GM12878 (cell line): ENCODE measurements at regions not wholly inside any gene's neighbourhood (a gene's known extent, or its start where the extent isn't known, plus 50 kb on each side); places are given as distances from the start of the nearest gene placed in this dataset.

Source experiments
- ATAC-seq: fragments of 200-7000 bp; cut with Tn5 transposase; 3 replicates; pipeline ENCODE4 v1.9.1; 2020; ENCODE audit warnings: mild to moderate bottlenecking, moderate library complexity
- BruUV-seq: library from RNA; stranded (reverse); fragments of 400-500 nt; replicated peaks from 2 replicates; lab custom pipeline; 2021; lab: Mats Ljungman, UMichigan
- CTCF ChIA-PET: fragments of 300-600 bp; sonication (Branson Sonifier 250); formaldehyde crosslinking; extraction: SDS; loops from one replicate; lab custom pipeline; 2021; ENCODE audit warnings: inconsistent platforms; lab: Yijun Ruan, JAX
- POLR2A ChIA-PET: fragments of 350-600 bp; formaldehyde crosslinking; extraction: SDS; loops from one replicate; lab custom pipeline; 2021; ENCODE audit warnings: inconsistent platforms; lab: Charles Lee
- RAD21 ChIA-PET: fragments of 300-600 bp; sonication (Branson Sonifier 250); formaldehyde crosslinking; loops from one replicate; lab custom pipeline; 2023; ENCODE audit warnings: antibody characterized with exemption; ENCODE audit not compliant: unreplicated experiment; lab: Charles Lee
- SMC1A ChIA-PET: fragments of 300-600 bp; sonication (Branson Sonifier 250); formaldehyde crosslinking; loops from one replicate; lab custom pipeline; 2023; ENCODE audit not compliant: unreplicated experiment, uncharacterized antibody; lab: Charles Lee
- DNase-seq: peaks from one replicate; pipeline ENCODE4 v3.0.0-alpha.2; 2011; ENCODE audit warnings: low read depth, low spot score
- FAIRE-seq: peaks from 3 replicates; lab custom pipeline; 2011; peaks lifted over from hg19 to GRCh38; lab: Jason Lieb, UNC
- H2AFZ ChIP-seq: 2 replicates; pipeline ENCODE4 v1.6.0; 2011; ENCODE audit warnings: low read depth, low read length, control low read depth; ENCODE audit not compliant: control insufficient read depth
- H3K27ac ChIP-seq: 2 replicates; pipeline ENCODE4 v1.5.1; 2011; ENCODE audit warnings: control low read depth; ENCODE audit not compliant: control insufficient read depth, insufficient read depth
- H3K27me3 ChIP-seq, 2 experiments: replicated peaks in 1 of 2; 2 replicates each; pipeline versions ENCODE4 v1.6.0 to v1.6.1; 2011; ENCODE audit warnings: low read length in 1 of 2; ENCODE audit not compliant: control insufficient read depth in 2 of 2, insufficient read depth in 2 of 2
- H3K36me3 ChIP-seq, 2 experiments: 2 replicates each; pipeline ENCODE4 v1.5.1; 2011; ENCODE audit warnings: low read length in 1 of 2; ENCODE audit not compliant: control insufficient read depth in 2 of 2, insufficient read depth in 2 of 2
- H3K4me1 ChIP-seq: 2 replicates; pipeline ENCODE4 v1.6.1; 2011; ENCODE audit warnings: mild to moderate bottlenecking, low read length, moderate library complexity, mixed read lengths; ENCODE audit not compliant: control insufficient read depth, insufficient read depth
- H3K4me2 ChIP-seq: 2 replicates; pipeline ENCODE4 v1.6.0; 2011; ENCODE audit warnings: control low read depth; ENCODE audit not compliant: control insufficient read depth, insufficient read depth
- H3K4me3 ChIP-seq: fragments of 200-600 bp; sonication (generic); 2 replicates; pipeline ENCODE4 v1.5.1; 2016
- H3K79me2 ChIP-seq: 2 replicates; pipeline ENCODE4 v1.6.0; 2011; ENCODE audit warnings: low read length; ENCODE audit not compliant: control insufficient read depth, insufficient read depth
- H3K9ac ChIP-seq: 2 replicates; pipeline ENCODE4 v1.8.0; 2011; ENCODE audit warnings: low read length, control low read depth, mixed read lengths; ENCODE audit not compliant: control insufficient read depth, insufficient read depth
- H3K9me3 ChIP-seq: replicated peaks from 3 replicates; pipeline ENCODE4 v1.5.1; 2011; ENCODE audit warnings: mild to moderate bottlenecking, low read length; ENCODE audit not compliant: control insufficient read depth, insufficient read depth
- H4K20me1 ChIP-seq: 2 replicates; pipeline ENCODE4 v1.6.0; 2011; ENCODE audit not compliant: control insufficient read depth, insufficient read depth
- ATF7 ChIP-seq: fragments of 450-650 bp; IDR thresholded peaks from 2 replicates; pipeline ENCODE4 v1.6.1; 2016; ENCODE audit warnings: low read depth, mild to moderate bottlenecking
- BACH1 ChIP-seq: fragments of 450-650 bp; IDR thresholded peaks from 2 replicates; pipeline ENCODE4 v1.6.1; 2017; ENCODE audit warnings: mild to moderate bottlenecking, borderline replicate concordance
- BRCA1 ChIP-seq: IDR thresholded peaks from 2 replicates; pipeline ENCODE4 v1.6.1; 2011; ENCODE audit warnings: low read depth, low read length, improper control_type of control experiment
- ESRRA ChIP-seq: IDR thresholded peaks from 2 replicates; pipeline ENCODE4 v1.6.1; 2012; ENCODE audit warnings: mild to moderate bottlenecking, low read length, improper control_type of control experiment
- FOXM1 ChIP-seq: IDR thresholded peaks from 2 replicates; pipeline ENCODE4 v1.6.1; 2012; ENCODE audit warnings: low read depth, mild to moderate bottlenecking, inconsistent platforms, low read length, moderate library complexity
- HDAC2 ChIP-seq: fragments of 200-600 bp; sonication (generic); IDR thresholded peaks from 2 replicates; pipeline ENCODE4 v1.6.1; 2017
- JUND ChIP-seq: IDR thresholded peaks from 2 replicates; pipeline ENCODE4 v1.6.1; 2012; ENCODE audit warnings: low read depth, mild to moderate bottlenecking, low read length, improper control_type of control experiment, moderate library complexity
- MLLT1 ChIP-seq: fragments of 450-650 bp; IDR thresholded peaks from 2 replicates; pipeline ENCODE4 v1.6.1; 2016; ENCODE audit warnings: mild to moderate bottlenecking
- NFIC ChIP-seq: IDR thresholded peaks from 2 replicates; pipeline ENCODE4 v1.6.1; 2012; ENCODE audit warnings: low read depth, mild to moderate bottlenecking, inconsistent platforms, low read length, moderate library complexity
- NFYA ChIP-seq: IDR thresholded peaks from 2 replicates; pipeline ENCODE4 v1.6.1; 2011; ENCODE audit warnings: low read depth, mild to moderate bottlenecking, low read length, improper control_type of control experiment, borderline replicate concordance
- NR2C1 ChIP-seq: fragments of 450-650 bp; IDR thresholded peaks from 2 replicates; pipeline ENCODE4 v1.6.1; 2017; ENCODE audit warnings: antibody characterized with exemption, mild to moderate bottlenecking, moderate library complexity
- RAD21 ChIP-seq: IDR thresholded peaks from 2 replicates; pipeline ENCODE4 v1.6.1; 2011; ENCODE audit warnings: mild to moderate bottlenecking, low read depth, low read length, moderate library complexity; ENCODE audit not compliant: insufficient read depth
- RUNX3 ChIP-seq: IDR thresholded peaks from 2 replicates; pipeline ENCODE4 v1.6.1; 2012; ENCODE audit warnings: low read length, inconsistent platforms
- SPI1 ChIP-seq: IDR thresholded peaks from 2 replicates; pipeline ENCODE4 v1.6.1; 2011; ENCODE audit warnings: low read depth, mild to moderate bottlenecking, low read length, moderate library complexity, borderline replicate concordance; ENCODE audit not compliant: insufficient read depth
- STAT1 ChIP-seq: fragments of 450-650 bp; conservative IDR thresholded peaks from 2 replicates; pipeline ENCODE4 v1.6.1; 2014; ENCODE audit warnings: antibody characterized with exemption, mild to moderate bottlenecking
- TARDBP ChIP-seq: IDR thresholded peaks from 2 replicates; pipeline ENCODE4 v1.6.1; 2016; ENCODE audit warnings: borderline replicate concordance
- TCF7 ChIP-seq: IDR thresholded peaks from 2 replicates; pipeline ENCODE4 v1.6.1; 2014; ENCODE audit warnings: antibody characterized with exemption, borderline replicate concordance
- USF1 ChIP-seq: IDR thresholded peaks from 2 replicates; pipeline ENCODE4 v1.6.1; 2011; ENCODE audit warnings: borderline replicate concordance, low read depth, mild to moderate bottlenecking, moderate library complexity, mixed read lengths, low read length; ENCODE audit not compliant: insufficient read depth; ENCODE audit errors: extremely low read length
- ZNF384 ChIP-seq: IDR thresholded peaks from 2 replicates; pipeline ENCODE4 v1.6.1; 2012; ENCODE audit warnings: low read depth, mild to moderate bottlenecking, low read length, improper control_type of control experiment, borderline replicate concordance
- WGBS: methylation state at CpG from one replicate; pipeline ENCODE4 v1.1.6; 2016; ENCODE audit warnings: low lambda C conversion rate; ENCODE audit not compliant: insufficient replicate concordance, insufficient coverage; ENCODE audit errors: missing lambda C conversion rate; 5-methylcytosine and 5-hydroxymethylcytosine counted together
- in situ Hi-C: fragments of 300-500 bp; cut with MboI; formaldehyde crosslinking; loops from 9 replicates; pipeline ENCODE4 v1.14.3; 2018; ENCODE audit warnings: mixed read lengths
- intact Hi-C: fragments of 100-400 bp; cut with micrococcal nuclease; formaldehyde crosslinking; loops from one replicate; pipeline ENCODE4 v1.14.2; 2022; ENCODE audit not compliant: unreplicated experiment

- no peaks in the 10 kb centered on the region for H3K36me3 ChIP-seq
- H3K79me2 ChIP-seq: no peaks in the 10 kb centered on the region
- SMC1A ChIA-PET: interaction anchor here (0.8 to 1.3 kb wide), 3 partner anchors 10 to 23 kb away, joined by 3 read pairs; no protein-coding TSS in a partner anchor
- intact Hi-C loops (no loop called here), in situ Hi-C loops (no loop called here)
- TF ChIP-seq ATF7: no peak
- no peak for TF ChIP-seq RAD21
- TF ChIP-seq BACH1: no peak
- no peak for TF ChIP-seq MLLT1
- TF ChIP-seq BRCA1: no peak
- TF ChIP-seq ZNF384: no peak
- CTCF ChIA-PET: no interaction called here
- DNase-seq: no peak
- 60% methylated on average over 6 of the region's 6 CpGs for WGBS
- no peak for FAIRE-seq
- no peaks in the 10 kb centered on the region for H3K9me3 ChIP-seq
- POLR2A ChIA-PET: no interaction called here
- H3K9ac ChIP-seq: no peak overlapping the region
- no peak overlapping the region for H3K4me2 ChIP-seq
- H2AFZ ChIP-seq: no peak overlapping the region
- no peak overlapping the region for H3K4me3 ChIP-seq
- H4K20me1 ChIP-seq: no peaks in the 10 kb centered on the region
- no peaks in the 10 kb centered on the region for H3K27me3 ChIP-seq
- RAD21 ChIA-PET: no interaction called here
- H3K27ac ChIP-seq: no peak overlapping the region
- ATAC-seq: no peak
- H3K4me1 ChIP-seq: no peaks in the 10 kb centered on the region
- no TSS peak for BruUV-seq
Measured at GRCh38 chr9:86507212-86507630, 153.0 kb upstream of the TUT7 start.

GRCh38 chr9:86503942-86504341 lies 149.7 kb upstream of the TUT7 start:
- Histone ChIP-seq H3K79me2 (no peaks in the 10 kb centered on the region), H3K9ac (no peak overlapping the region), H3K4me2 (no peak overlapping the region), H3K9me3 (no peaks in the 10 kb centered on the region), H3K4me1 (no peaks in the 10 kb centered on the region), H3K4me3 (no peak overlapping the region), H3K36me3 (no peaks in the 10 kb centered on the region), H2AFZ (no peak overlapping the region), H3K27me3 (no peaks in the 10 kb centered on the region), H4K20me1 (no peaks in the 10 kb centered on the region), H3K27ac (no peak overlapping the region)
- ChIA-PET CTCF (no interaction called here), POLR2A (no interaction called here), RAD21 (no interaction called here), SMC1A (interaction anchor here (0.6 kb wide), 1 partner anchor 485 kb away, joined by 3 read pairs; no protein-coding TSS in a partner anchor)
- DNase-seq: no peak
- no peak for FAIRE-seq
- no TSS peak for BruUV-seq
- ATAC-seq: no peak
- in situ Hi-C loops: no loop called here
- 62% methylated on average over 6 of the region's 6 CpGs for whole genome bisulfite sequencing
- intact Hi-C loops: no loop called here
- TF ChIP-seq HDAC2: no peak
- TF ChIP-seq JUND: no peak
- no peak for TF ChIP-seq NFIC
- no peak for TF ChIP-seq BACH1
- TF ChIP-seq FOXM1: no peak
- TF ChIP-seq NFYA: no peak
- TF ChIP-seq ESRRA: no peak
- TF ChIP-seq USF1: no peak
- TF ChIP-seq STAT1: no peak
- no peak for TF ChIP-seq NR2C1
- TF ChIP-seq SPI1: no peak
- no peak for TF ChIP-seq TARDBP
- no peak for TF ChIP-seq TCF7
- no peak for TF ChIP-seq RUNX3
